Middle frontal gyrus (tissue), 1 donor: ENCODE measurements at regions not wholly inside any gene's neighbourhood (a gene's known extent, or its start where the extent isn't known, plus 50 kb on each side); places are given as distances from the start of the nearest gene placed in this dataset.

ENCODE experiments used
- DNase-seq: peaks from one replicate; pipeline ENCODE4 v3.0.0-alpha.2; 2015; ENCODE audit warnings: low spot score; ENCODE audit errors: extremely low spot score

GRCh38 chr6:169048185-169048864 is 205.3 kb downstream of the THBS2 start:
- no peak for DNase-seq

DNA sequence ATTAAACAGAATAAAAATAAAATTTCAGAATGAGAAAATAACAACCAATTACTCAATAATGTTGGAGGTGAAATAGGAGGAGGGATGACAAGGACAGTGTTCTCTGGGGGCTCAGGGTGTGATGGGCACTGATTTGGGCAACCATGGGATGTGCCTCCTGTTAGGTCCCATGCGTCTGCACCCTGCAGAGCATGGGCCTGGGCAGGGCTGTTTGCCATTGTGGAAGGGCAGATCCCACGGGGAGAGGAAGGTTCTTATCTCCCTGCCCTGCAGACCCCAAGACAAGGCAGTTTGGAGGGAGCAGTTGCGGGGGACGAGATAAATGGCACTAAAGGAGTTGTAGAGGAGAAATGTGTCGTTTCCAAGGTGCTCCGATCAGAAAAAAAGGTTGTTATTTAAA is 206.3 kb downstream of the THBS2 start:
- DNase-seq = no peak

DNA sequence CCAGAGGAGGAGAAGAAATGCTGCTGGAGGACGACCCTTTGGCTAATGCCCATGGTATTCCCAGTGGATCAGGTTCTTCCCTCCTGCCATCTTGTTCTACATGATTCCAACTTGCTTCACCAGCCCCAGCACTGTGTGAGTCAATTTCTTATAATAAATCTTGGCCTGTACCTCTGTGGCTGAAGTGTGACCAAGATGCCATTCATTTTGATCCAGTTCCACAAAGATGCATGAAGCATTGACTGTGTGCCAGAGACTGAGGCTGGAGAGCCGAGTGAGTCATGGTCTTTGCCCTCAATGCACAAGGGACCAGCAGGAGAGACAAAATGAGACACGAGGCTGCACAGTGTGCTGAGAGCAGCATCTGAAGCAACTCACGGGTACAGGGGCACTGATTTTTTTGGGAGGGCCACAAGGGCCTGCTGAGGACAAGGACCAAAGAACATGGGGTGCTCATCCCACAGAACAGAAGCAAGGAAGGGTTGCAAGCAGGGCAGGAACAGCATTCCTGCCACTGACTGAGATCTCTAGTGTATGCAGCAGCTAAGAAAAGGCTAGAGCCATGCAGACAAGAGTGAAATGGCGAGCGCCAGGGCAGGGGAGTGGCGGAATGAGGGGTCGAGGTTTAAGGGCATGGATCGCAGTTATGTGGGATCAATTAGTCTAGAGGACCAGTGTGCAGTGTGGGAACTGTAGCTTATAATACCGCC is 207.0 kb downstream of the THBS2 start:
- no peak for DNase-seq

DNA sequence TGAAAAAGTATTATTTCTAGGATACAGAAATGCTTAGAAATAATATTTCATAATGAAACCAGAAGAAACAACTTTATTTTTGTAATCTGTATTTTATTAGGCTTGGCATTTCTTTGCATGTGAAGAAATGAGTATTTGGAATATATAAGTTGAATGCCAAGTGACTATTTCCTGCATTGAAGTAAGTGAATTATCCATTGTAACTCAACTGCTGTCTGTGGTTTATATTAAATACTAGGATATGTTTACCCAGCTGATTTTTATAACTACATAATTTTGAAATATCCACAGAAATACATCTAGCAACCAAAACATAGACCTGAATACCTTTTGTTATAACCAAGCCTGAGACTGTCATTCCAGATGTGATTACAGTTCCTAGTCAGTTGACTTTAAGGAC is 207.6 kb downstream of the THBS2 start:
- DNase-seq = no peak

DNA sequence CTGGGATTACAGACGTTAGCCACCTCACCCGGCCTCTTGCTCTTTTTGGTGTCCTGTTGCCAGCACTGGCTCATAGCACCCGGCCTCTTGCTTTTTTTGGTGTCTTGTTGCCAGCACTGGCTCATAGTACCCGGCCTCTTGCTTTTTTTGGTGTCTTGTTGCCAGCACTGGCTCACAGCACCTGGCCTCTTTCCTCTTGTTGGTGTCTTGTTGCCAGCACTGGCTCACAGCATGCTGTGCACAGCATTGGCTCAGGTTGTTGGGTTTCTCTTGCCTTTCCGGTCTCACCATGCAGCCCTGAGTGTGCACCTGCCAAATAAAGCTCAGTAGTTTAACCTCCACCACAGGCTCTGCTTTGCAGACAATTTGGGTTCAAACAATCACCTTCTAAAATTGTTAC is 208.2 kb downstream of the THBS2 start:
- DNase-seq = no peak

- no peak for DNase-seq
Measured at GRCh38 chr6:169044381-169045230, 209.0 kb downstream of the THBS2 start.

GRCh38 chr6:169042061-169042460 is 211.6 kb downstream of the THBS2 start:
- no peak for DNase-seq

DNA sequence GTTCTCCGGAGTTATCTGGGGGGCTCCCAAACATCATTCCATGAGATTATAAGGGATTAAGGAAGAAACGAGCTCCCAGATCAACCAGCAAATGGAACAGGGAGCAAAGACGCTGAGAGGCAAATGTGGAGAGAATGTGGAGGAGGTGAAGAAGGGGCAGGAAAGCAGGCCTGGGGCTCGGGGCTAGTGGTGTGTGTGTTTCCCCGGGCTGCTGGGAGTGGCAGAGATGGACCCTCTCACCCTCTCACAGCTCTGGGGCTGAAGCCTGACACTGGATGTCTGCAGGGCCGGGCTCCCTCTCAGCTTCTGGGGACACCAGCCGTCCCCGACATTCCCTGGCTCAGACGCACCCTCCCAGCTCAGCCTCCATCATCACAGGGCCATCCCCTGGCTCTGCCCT is 212.6 kb downstream of the THBS2 start:
- DNase-seq = no peak

DNA sequence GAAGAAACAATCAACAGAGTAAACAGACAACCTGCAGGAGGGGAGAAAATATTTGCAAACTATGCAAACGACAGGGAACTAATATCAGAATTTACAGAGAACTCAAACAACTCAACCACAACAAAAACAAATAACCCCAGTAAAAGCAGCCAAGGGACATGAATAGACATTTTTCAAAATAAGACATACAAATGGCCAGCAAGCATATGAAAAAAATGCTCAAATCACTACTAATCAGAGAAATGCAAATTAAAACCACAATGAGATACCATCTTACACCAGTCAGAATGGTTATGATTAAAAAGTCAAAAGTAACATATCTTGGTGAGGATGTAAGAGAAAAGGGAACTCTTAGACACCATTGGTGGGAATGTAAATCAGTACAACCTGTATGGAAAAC is 215.0 kb downstream of the THBS2 start:
- DNase-seq = no peak

DNA sequence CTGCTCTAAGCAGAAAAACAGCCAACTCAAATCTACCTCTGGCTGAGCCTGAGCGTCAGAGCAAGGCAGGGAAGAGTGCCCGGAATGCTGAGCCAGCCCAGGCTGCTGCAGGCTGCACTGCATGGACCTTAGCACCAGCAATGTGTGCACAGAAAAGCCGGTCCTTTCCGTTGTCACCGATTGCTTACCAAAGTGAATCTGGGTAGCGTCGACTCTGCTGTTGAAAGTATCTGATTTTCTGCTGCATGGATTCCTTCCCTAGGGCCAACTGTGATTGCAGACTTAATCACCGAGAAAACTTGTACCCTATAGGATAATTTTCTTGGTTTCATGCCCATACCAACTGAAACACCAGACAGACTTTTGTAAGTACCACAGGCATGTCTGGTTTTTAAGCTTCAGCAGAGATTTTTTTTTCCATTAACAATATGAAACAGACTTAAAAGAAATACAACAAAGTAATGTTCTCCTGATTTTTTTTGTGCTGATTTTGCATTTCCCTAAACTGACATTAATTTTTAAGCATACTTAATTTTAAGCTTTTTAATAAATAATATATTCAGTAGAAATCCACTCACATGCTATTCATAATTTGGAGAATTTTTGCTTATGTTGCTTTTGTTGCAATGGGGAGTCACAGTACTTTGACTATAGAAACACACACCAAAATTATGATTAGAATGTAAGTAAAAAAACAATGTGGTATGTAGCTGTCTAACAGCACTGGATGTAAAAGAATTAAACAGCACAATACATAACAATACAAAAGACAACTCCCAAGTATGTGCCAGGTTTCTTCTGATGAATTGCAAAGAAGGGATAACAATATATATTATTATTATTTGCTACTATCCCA is 218.0 kb downstream of the THBS2 start:
- no peak for DNase-seq

DNA sequence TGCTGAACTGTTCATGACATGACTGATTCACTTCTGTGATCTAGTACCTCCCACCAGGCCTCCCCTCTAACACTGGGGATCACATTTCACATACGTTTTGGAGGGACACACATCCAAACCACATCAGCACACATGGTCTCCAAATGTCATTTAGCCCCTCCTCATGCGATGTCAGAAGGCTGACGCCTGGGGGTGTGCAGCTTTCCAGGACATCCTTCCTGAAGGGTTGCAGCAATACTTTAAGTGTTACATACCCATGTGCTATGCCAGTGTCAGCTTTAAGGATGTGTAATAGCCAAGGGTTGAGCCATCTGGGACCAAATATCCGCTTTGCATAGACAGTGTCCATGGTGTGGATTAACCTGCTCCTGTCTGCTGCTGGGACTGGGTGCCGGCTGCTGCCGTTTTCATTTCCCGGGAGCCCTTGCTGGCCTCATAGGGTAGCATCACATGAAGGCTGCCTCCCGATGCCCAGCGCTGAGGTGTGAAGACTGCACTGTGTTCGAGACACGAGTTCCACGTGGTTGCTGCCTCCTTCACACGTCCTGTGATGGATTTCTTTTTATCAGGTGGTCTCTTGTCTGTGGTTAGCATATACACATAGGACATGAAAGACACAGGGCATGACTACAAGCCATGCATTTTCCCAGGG is 219.0 kb downstream of the THBS2 start:
- no peak for DNase-seq

GRCh38 chr6:169029861-169030260 is 223.8 kb downstream of the THBS2 start:
- no peak for DNase-seq

GRCh38 chr6:169028343-169028742 is 225.3 kb downstream of the THBS2 start:
- no peak for DNase-seq

DNA sequence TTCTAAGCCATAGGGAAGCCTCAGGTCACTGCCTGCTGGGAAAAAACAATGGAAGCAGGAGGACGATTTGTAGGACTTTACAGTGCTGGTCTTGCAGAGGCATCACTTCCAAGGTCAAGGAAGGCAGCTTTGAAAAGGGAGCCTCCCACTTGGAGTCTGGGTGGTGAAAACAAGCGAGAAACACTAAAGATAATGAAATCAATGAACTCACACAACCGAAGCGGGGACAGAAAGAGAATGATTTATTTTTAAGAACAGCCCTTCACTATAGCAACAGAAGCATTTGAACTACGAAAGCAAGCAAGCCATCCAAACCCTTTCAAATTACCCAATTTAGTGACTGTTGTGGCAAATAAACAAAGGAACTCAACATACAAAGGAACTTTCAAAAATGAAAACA is 227.5 kb downstream of the THBS2 start:
- DNase-seq = no peak

DNA sequence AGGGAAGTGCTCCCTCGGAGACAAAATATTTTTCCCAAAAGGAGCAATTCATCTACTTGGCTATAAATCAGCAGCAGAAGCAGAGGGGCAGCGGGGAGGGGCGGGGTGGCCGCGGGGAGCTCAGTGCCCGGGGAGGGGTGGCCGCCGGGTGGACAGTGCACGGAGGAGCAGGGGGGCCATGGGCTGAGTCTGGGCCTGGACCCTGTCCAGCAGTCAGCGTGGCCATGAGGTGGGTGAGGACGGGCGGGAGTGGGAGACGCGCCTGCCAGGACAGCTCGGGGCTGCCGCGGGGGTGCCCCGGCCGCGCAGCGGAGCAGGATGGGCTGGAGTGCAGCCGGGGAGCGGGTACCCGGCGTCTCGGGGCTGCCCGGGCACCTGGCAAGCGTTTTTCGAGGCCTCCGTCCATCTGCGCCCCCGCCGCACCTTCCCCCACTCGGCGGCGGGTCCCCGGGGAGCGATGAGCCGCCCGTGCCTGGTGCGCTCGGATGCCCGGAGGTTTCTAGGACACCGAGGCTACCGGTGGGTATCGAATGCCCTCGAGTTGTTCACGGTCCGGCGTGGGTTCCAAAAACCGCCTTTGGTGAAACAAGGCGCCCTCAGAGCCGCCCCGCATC is 229.5 kb downstream of the THBS2 start:
- DNase-seq = no peak

- no peak for DNase-seq
Measured at GRCh38 chr6:169023161-169023874, 230.3 kb downstream of the THBS2 start.

GRCh38 chr6:169022079-169022478 is 231.6 kb downstream of the THBS2 start:
- DNase-seq = no peak

DNA sequence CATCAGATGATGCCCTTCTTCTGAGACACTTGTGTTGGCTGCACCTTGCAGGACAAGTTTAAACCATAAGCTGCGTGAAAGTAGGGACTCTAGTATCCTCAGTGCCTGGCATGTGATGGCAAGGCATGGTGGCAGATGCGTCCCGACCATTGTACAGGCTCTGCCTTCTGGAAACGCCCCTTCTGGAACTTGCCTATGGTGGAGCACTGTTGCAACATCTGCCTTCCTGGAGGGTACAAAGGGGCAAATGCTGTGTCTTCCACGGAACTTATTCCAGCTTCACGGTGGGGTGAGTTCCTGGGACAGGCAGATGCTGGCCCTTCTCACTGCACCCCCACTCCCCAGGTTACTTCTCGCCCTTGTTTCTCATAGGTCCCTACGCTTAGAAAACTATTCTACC is 232.8 kb downstream of the THBS2 start:
- no peak for DNase-seq

GRCh38 chr6:169019727-169020491 is 233.7 kb downstream of the THBS2 start:
- no peak for DNase-seq
